Testis (tissue), 2 donors: ENCODE measurements at regions not wholly inside any gene's neighbourhood (a gene's known extent, or its start where the extent isn't known, plus 50 kb on each side); places are given as distances from the start of the nearest gene placed in this dataset.

Source experiments
- CTCF ChIP-seq, 3 experiments: fragments of 450-650 bp in 2 of 3; fragments of 200-600 bp in 1 of 3; sonication (generic) in 1 of 3; IDR thresholded peaks; one replicate each; pipeline ENCODE4 v1.5.1; 2016 to 2019; ENCODE audit warnings: antibody characterized with exemption in 3 of 3, mild to moderate bottlenecking in 2 of 3, moderate library complexity in 1 of 3
- POLR2A ChIP-seq: fragments of 450-650 bp; IDR thresholded peaks from one replicate; pipeline ENCODE4 v1.6.1; 2017; ENCODE audit warnings: antibody characterized with exemption, mild to moderate bottlenecking, moderate library complexity

- no peak for TF ChIP-seq CTCF (IDR thresholded peaks at IDR 0.05)
- no peak for TF ChIP-seq POLR2A
These were observed 292.0 kb downstream of the CDH26 start for GRCh38 chr20:60250251-60250650.
